Stimulated activated CD4-positive, alpha-beta T cell treated with anti-CD3 and anti-CD28 coated beads, Interleukin-4, amount 100 ng/mL, for 4 hours (primary cell): ENCODE measurements at regions not wholly inside any gene's neighbourhood (a gene's known extent, or its start where the extent isn't known, plus 50 kb on each side); places are given as distances from the start of the nearest gene placed in this dataset.

Experiments
- DNase-seq, 2 experiments: peaks; one replicate each; pipeline ENCODE4 v3.0.0-alpha.2; 2020

GRCh38 chr2:18503376-18504228 lies 56.9 kb downstream of the RDH14 start:
- DNase-seq, result no peak

GRCh38 chr2:18502142-18502541 lies 58.3 kb downstream of the RDH14 start:
- DNase-seq, result no peak

- DNase-seq, result no peak
Observed at GRCh38 chr2:18501729-18502128, 58.7 kb downstream of the RDH14 start.

- DNase-seq, result no peak
Observed at GRCh38 chr2:18501156-18501555, 59.3 kb downstream of the RDH14 start.

GRCh38 chr2:18500333-18500732 lies 60.1 kb downstream of the RDH14 start:
- DNase-seq, result no peak

- DNase-seq, result no peak
Observed at GRCh38 chr2:18498531-18498930, 61.9 kb downstream of the RDH14 start.

GRCh38 chr2:18496516-18496915 lies 63.9 kb downstream of the RDH14 start:
- no peak for DNase-seq

- no peak for DNase-seq
Observed at GRCh38 chr2:18495058-18495457, 65.4 kb downstream of the RDH14 start.

- DNase-seq, result no peak
Observed at GRCh38 chr2:18492721-18493120, 67.7 kb downstream of the RDH14 start.

- DNase-seq, result no peak
Observed at GRCh38 chr2:18491577-18491976, 68.9 kb downstream of the RDH14 start.

- DNase-seq, result no peak
Observed at GRCh38 chr2:18490901-18491300, 69.6 kb downstream of the RDH14 start.

- no peak for DNase-seq
Observed at GRCh38 chr2:18487106-18487913, 73.1 kb downstream of the RDH14 start.

- no peak for DNase-seq
Observed at GRCh38 chr2:18484625-18485024, 75.8 kb downstream of the RDH14 start.

- no peak for DNase-seq
Observed at GRCh38 chr2:18483896-18484295, 76.6 kb downstream of the RDH14 start.

GRCh38 chr2:18482666-18483065 lies 77.8 kb downstream of the RDH14 start:
- DNase-seq, result no peak

- no peak for DNase-seq
Observed at GRCh38 chr2:18479947-18480369, 80.5 kb downstream of the RDH14 start.

GRCh38 chr2:18477293-18477692 lies 83.2 kb downstream of the RDH14 start:
- DNase-seq, result no peak

GRCh38 chr2:18476484-18476883 lies 84.0 kb downstream of the RDH14 start:
- no peak for DNase-seq

- DNase-seq, result no peak
Observed at GRCh38 chr2:18475884-18476283, 84.6 kb downstream of the RDH14 start.

GRCh38 chr2:18474700-18475099 lies 85.8 kb downstream of the RDH14 start:
- DNase-seq, result no peak

GRCh38 chr2:18473241-18474181 lies 86.9 kb downstream of the RDH14 start:
- DNase-seq, result no peak

GRCh38 chr2:18467749-18468360 lies 92.6 kb downstream of the RDH14 start:
- no peak for DNase-seq
